GM21723 (cell line): ENCODE measurements at regions not wholly inside any gene's neighbourhood (a gene's known extent, or its start where the extent isn't known, plus 50 kb on each side); places are given as distances from the start of the nearest gene placed in this dataset.
"Not testable (repeated sequence)": the region's sequence is repeated elsewhere in the genome, so short reads cannot be mapped to it uniquely, and the experiment has no call there.

Experiments used
- ATAC-seq: cut with Tn5 transposase; IDR thresholded peaks from one replicate; pipeline ENCODE4 v1.9.1; 2021; ENCODE audit warnings: mild to moderate bottlenecking, moderate library complexity; ENCODE audit not compliant: unreplicated experiment

- ATAC-seq, result no peak
These were observed 117.5 kb upstream of the MEIS1 start for GRCh38 chr2:66317268-66317890.

DNA sequence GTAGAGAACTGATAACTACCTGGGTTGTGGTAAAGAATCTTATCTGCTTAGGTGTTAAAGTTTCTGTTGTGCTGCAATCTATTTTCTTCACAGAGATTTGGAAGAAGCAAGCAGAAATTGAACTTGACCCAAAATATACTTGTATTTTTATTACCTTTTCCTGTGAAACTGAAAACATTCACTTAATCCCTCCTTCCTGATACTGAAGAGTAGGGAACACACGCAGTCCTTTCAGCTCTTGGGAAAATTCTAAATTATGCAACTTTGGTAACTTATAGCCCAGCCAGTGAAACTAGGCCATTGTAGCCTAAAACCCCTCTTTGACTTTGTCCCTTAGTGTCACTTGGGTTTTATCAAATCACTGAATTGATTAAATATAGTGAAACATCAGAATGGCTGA is 128.4 kb upstream of the MEIS1 start:
- no peak for ATAC-seq

- no peak for ATAC-seq
These were observed 129.2 kb upstream of the MEIS1 start for GRCh38 chr2:66305718-66306117.

DNA sequence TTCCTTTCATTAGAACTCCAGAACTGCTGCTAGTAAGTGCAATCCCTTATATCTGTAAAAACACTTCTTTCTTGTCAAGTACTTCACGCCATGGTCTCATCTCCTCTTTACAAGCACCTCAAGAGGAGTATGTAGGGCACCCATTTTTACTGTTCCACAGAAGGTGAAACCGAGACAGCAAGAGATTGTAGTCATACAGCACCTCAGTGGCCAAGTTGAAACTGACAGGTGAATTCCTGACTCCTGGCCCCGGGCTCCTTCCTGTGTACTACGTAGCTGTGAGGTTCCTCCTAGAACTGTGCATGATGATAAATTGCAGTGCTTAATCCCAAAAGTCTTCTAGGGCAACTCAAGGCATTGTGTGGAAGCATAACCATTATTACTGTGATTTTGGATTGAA is 131.5 kb upstream of the MEIS1 start:
- no peak for ATAC-seq

DNA sequence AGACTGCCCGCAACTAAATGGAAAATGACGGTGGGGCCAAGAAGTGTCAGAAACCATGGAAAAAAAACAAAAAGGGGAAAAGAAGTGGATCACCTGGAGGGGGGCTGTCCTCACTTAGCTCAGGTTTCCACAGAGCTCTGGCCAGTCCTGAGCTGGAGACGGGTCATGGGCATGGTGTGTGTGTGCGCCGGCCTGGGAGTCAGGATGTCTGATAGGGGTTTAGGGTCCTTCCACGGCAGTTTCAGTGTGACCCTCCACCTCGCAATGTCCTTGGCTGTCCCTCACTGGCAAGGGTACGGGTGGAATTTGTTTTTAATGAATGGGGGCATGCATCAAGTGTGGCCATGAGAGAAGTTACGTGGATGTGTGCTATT is 133.2 kb upstream of the MEIS1 start:
- no peak for ATAC-seq

GRCh38 chr2:66301022-66301766 is 133.7 kb upstream of the MEIS1 start:
- ATAC-seq, result no peak

- no peak for ATAC-seq
These were observed 151.1 kb upstream of the MEIS1 start for GRCh38 chr2:66283787-66284186.

DNA sequence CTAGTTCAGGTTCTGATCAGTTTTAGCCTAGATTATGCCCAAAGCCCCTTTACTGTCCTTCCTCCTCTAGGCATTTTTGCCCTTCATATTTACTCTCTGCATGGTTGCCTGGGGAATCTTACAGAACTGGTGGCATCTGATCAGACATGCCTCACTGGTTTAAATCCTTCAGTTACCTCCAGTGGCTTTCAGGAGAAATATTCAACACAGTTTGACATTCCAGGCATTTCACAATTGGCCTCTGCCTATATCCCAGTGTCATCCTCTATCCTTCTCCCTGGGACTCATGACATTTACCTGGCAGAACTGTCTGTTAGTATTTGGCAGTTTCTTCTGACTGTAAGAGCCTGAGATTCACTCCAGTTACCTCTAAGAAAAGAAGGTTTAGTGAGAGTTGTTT is 152.9 kb upstream of the MEIS1 start:
- ATAC-seq, result no peak

GRCh38 chr2:66279024-66279423 is 155.9 kb upstream of the MEIS1 start:
- no peak for ATAC-seq

DNA sequence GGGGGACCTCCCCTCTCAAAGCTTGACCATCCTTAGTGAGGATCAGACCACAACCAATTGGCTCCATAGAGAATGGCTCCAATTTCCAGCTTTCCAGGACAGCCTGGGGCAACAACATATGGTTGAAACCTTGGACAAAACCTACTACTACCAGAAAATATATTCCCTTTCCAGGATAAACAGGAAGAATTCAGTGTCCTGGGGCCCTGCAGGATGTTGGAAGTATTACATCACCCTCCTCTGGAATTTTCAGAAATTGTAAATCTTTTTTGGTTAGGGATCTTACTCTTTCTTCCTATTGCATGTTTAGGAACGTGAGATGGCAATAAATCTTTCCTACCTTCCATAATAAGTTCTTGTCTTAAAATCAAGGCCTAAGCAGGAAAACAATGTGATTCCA is 158.9 kb upstream of the MEIS1 start:
- no peak for ATAC-seq

GRCh38 chr2:66273933-66274490 is 160.9 kb upstream of the MEIS1 start:
- no peak for ATAC-seq

GRCh38 chr2:66272751-66273150 is 162.2 kb upstream of the MEIS1 start:
- no peak for ATAC-seq

DNA sequence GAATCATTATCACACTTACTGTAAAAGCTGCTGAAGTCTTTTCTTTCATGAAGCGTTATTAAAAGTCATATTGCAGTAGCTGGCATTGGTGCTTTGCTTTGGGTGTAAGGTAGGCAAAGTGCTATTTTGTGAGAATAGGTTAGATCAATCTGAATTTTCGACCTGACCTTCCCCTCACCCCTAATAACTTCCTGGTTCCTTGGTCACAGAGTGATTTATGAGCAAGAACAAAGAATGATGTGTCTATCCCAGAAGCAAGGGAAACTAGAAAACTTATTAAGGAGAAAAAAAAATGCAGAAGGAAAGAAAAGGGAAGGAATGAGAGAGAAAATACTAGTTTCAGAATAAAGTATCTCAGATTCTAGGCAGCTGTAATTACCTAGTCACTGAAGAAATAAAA is 163.1 kb upstream of the MEIS1 start:
- ATAC-seq, result no peak

- ATAC-seq, result no peak
These were observed 164.7 kb upstream of the MEIS1 start for GRCh38 chr2:66270247-66270646.

DNA sequence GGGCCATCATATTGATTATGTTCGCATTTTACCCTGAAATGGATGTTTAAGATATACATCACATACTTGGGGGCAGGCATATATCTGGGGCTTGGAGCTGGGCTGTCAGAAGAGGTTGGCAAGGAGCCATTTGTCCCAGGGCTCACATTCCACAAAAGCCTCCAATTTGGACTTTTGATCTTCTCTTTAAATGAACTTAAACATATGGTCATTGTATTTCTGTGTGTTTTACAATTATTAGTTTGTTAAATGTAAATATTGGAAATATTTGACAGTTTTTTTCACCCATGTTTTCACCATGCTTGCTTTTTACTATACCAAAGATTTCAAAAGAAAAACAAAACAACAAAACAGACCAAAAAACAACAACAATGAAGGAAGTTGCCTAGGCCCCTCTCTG is 165.8 kb upstream of the MEIS1 start:
- no peak for ATAC-seq

GRCh38 chr2:66268756-66269155 is 166.2 kb upstream of the MEIS1 start:
- ATAC-seq, result no peak

- no peak for ATAC-seq
These were observed 170.6 kb upstream of the MEIS1 start for GRCh38 chr2:66264354-66264753.

GRCh38 chr2:66255867-66256266 is 179.1 kb upstream of the MEIS1 start:
- no peak for ATAC-seq

DNA sequence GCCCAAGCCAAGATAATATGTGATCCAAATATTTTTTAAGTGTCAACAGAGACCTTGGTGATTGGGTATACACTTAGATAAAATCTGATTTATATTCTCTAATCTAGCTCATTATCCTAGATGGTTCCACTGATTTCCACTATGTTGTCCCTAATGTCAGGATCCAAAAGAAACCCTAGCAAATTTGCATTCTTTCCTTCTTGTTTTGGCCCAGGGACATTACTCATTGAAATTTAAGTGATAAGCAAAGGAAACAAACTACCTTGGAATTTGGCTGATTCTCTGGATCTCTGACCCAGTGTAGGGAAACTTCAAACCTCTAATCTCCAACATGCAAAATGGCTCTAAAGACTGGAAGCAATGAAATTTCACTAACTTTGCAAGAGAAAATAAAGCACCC is 179.8 kb upstream of the MEIS1 start:
- no peak for ATAC-seq

- ATAC-seq, result no peak
These were observed 181.9 kb upstream of the MEIS1 start for GRCh38 chr2:66253066-66253465.

DNA sequence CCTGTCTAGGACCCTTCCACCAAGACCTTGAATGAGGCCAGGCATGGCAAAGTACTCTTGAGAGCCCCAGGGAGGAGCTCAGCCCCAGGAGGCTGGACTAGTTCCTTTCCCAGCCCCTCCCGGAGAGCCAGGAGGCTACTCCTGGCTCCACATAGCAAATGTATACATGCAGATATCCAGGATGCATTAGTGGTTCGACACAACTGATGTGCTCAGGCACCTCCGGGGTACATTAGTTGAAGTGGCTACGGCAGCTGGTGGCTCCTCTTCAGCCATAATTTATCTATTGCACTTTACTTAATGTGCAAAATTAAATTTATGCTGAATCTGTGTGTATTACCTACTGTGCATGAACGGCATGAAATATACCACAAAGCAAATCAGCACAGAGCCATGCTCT is 182.8 kb upstream of the MEIS1 start:
- ATAC-seq, result no peak

DNA sequence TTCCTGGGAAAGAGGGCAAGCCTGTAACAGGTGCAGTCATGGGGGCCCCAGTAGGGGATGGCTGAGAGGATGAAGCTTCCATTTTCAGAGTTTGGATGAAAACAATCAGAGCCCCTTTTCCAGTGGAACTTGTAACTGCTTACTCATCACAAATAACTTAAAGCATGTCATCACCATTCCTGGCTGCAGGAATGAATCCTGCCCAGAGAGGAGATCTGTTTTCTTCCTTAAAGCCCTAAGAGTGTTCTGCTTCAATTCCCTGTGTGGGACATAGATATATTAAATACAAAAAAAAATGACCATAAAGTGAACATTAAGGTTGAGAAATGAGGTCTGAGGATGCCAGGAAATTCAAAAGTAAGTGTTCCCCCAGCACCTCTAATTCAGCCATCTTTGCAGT is 183.4 kb upstream of the MEIS1 start:
- no peak for ATAC-seq

DNA sequence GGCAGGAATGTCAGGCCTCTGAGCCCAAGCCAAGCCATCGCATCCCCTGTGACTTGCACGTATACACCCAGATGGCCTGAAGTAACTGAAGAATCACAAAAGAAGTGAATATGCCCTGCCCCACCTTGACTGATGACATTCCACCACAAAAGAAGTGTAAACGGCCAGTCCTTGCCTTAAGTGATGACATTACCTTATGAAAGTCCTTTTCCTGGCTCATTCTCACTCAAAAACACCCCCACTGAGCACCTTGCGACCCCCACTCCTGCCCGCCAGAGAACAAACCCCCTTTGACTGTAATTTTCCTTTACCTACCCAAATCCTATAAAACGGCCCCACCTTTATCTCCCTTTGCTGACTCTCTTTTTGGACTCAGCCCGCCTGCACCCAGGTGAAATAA is 185.8 kb upstream of the MEIS1 start:
- not testable (repeated sequence) for ATAC-seq
